GM12878 (cell line): ENCODE measurements at regions not wholly inside any gene's neighbourhood (a gene's known extent, or its start where the extent isn't known, plus 50 kb on each side); places are given as distances from the start of the nearest gene placed in this dataset.

Experiments
- ATAC-seq: fragments of 200-7000 bp; cut with Tn5 transposase; 3 replicates; pipeline ENCODE4 v1.9.1; 2020; ENCODE audit warnings: mild to moderate bottlenecking, moderate library complexity
- BruUV-seq: library from RNA; stranded (reverse); fragments of 400-500 nt; replicated peaks from 2 replicates; lab custom pipeline; 2021; lab: Mats Ljungman, UMichigan
- CTCF ChIA-PET: fragments of 300-600 bp; sonication (Branson Sonifier 250); formaldehyde crosslinking; extraction: SDS; loops from one replicate; lab custom pipeline; 2021; ENCODE audit warnings: inconsistent platforms; lab: Yijun Ruan, JAX
- POLR2A ChIA-PET: fragments of 350-600 bp; formaldehyde crosslinking; extraction: SDS; loops from one replicate; lab custom pipeline; 2021; ENCODE audit warnings: inconsistent platforms; lab: Charles Lee
- RAD21 ChIA-PET: fragments of 300-600 bp; sonication (Branson Sonifier 250); formaldehyde crosslinking; loops from one replicate; lab custom pipeline; 2023; ENCODE audit warnings: antibody characterized with exemption; ENCODE audit not compliant: unreplicated experiment; lab: Charles Lee
- SMC1A ChIA-PET: fragments of 300-600 bp; sonication (Branson Sonifier 250); formaldehyde crosslinking; loops from one replicate; lab custom pipeline; 2023; ENCODE audit not compliant: unreplicated experiment, uncharacterized antibody; lab: Charles Lee
- DNase-seq: peaks from one replicate; pipeline ENCODE4 v3.0.0-alpha.2; 2011; ENCODE audit warnings: low read depth, low spot score
- FAIRE-seq: peaks from 3 replicates; lab custom pipeline; 2011; peaks lifted over from hg19 to GRCh38; lab: Jason Lieb, UNC
- H2AFZ ChIP-seq: 2 replicates; pipeline ENCODE4 v1.6.0; 2011; ENCODE audit warnings: low read depth, low read length, control low read depth; ENCODE audit not compliant: control insufficient read depth
- H3K27ac ChIP-seq: 2 replicates; pipeline ENCODE4 v1.5.1; 2011; ENCODE audit warnings: control low read depth; ENCODE audit not compliant: control insufficient read depth, insufficient read depth
- H3K27me3 ChIP-seq, 2 experiments: replicated peaks in 1 of 2; 2 replicates each; pipeline versions ENCODE4 v1.6.0 to v1.6.1; 2011; ENCODE audit warnings: low read length in 1 of 2; ENCODE audit not compliant: control insufficient read depth in 2 of 2, insufficient read depth in 2 of 2
- H3K36me3 ChIP-seq, 2 experiments: 2 replicates each; pipeline ENCODE4 v1.5.1; 2011; ENCODE audit warnings: low read length in 1 of 2; ENCODE audit not compliant: control insufficient read depth in 2 of 2, insufficient read depth in 2 of 2
- H3K4me1 ChIP-seq: 2 replicates; pipeline ENCODE4 v1.6.1; 2011; ENCODE audit warnings: mild to moderate bottlenecking, low read length, moderate library complexity, mixed read lengths; ENCODE audit not compliant: control insufficient read depth, insufficient read depth
- H3K4me2 ChIP-seq: 2 replicates; pipeline ENCODE4 v1.6.0; 2011; ENCODE audit warnings: control low read depth; ENCODE audit not compliant: control insufficient read depth, insufficient read depth
- H3K4me3 ChIP-seq: fragments of 200-600 bp; sonication (generic); 2 replicates; pipeline ENCODE4 v1.5.1; 2016
- H3K79me2 ChIP-seq: 2 replicates; pipeline ENCODE4 v1.6.0; 2011; ENCODE audit warnings: low read length; ENCODE audit not compliant: control insufficient read depth, insufficient read depth
- H3K9ac ChIP-seq: 2 replicates; pipeline ENCODE4 v1.8.0; 2011; ENCODE audit warnings: low read length, control low read depth, mixed read lengths; ENCODE audit not compliant: control insufficient read depth, insufficient read depth
- H3K9me3 ChIP-seq: replicated peaks from 3 replicates; pipeline ENCODE4 v1.5.1; 2011; ENCODE audit warnings: mild to moderate bottlenecking, low read length; ENCODE audit not compliant: control insufficient read depth, insufficient read depth
- H4K20me1 ChIP-seq: 2 replicates; pipeline ENCODE4 v1.6.0; 2011; ENCODE audit not compliant: control insufficient read depth, insufficient read depth
- BMI1 ChIP-seq: fragments of 450-650 bp; IDR thresholded peaks from 2 replicates; pipeline ENCODE4 v1.6.1; 2016; ENCODE audit warnings: mild to moderate bottlenecking, moderate library complexity, borderline replicate concordance
- DPF2 ChIP-seq: fragments of 450-650 bp; IDR thresholded peaks from 2 replicates; pipeline ENCODE4 v1.6.1; 2017; ENCODE audit warnings: mild to moderate bottlenecking
- FOXM1 ChIP-seq: IDR thresholded peaks from 2 replicates; pipeline ENCODE4 v1.6.1; 2012; ENCODE audit warnings: low read depth, mild to moderate bottlenecking, inconsistent platforms, low read length, moderate library complexity
- IKZF1 ChIP-seq: fragments of 450-650 bp; conservative IDR thresholded peaks from 2 replicates; pipeline ENCODE4 v1.6.1; 2017; ENCODE audit warnings: antibody characterized with exemption, mild to moderate bottlenecking
- MTA3 ChIP-seq: IDR thresholded peaks from 2 replicates; pipeline ENCODE4 v1.6.1; 2012; ENCODE audit warnings: low read length, inconsistent platforms, borderline replicate concordance
- RBBP5 ChIP-seq: fragments of 200-600 bp; sonication (generic); conservative IDR thresholded peaks from 2 replicates; pipeline ENCODE4 v1.6.1; 2016
- YBX1 ChIP-seq: fragments of 450-650 bp; IDR thresholded peaks from 2 replicates; pipeline ENCODE4 v1.6.1; 2016; ENCODE audit warnings: antibody characterized with exemption
- ZBED1 ChIP-seq: IDR thresholded peaks from 2 replicates; pipeline ENCODE4 v1.6.1; 2016; ENCODE audit warnings: borderline replicate concordance
- ZBTB11 ChIP-seq: fragments of 450-650 bp; formaldehyde crosslinking; IDR thresholded peaks from 2 replicates; pipeline ENCODE4 v1.5.0; 2022; ENCODE audit warnings: mild to moderate bottlenecking, missing genetic modification characterization
- ZNF217 ChIP-seq: fragments of 450-650 bp; IDR thresholded peaks from 2 replicates; pipeline ENCODE4 v1.6.1; 2017; ENCODE audit warnings: antibody characterized with exemption, mild to moderate bottlenecking
- ZNF24 ChIP-seq: fragments of 450-650 bp; IDR thresholded peaks from 2 replicates; pipeline ENCODE4 v1.6.1; 2017; ENCODE audit warnings: antibody characterized with exemption, mild to moderate bottlenecking
- WGBS: methylation state at CpG from one replicate; pipeline ENCODE4 v1.1.6; 2016; ENCODE audit warnings: low lambda C conversion rate; ENCODE audit not compliant: insufficient replicate concordance, insufficient coverage; ENCODE audit errors: missing lambda C conversion rate; 5-methylcytosine and 5-hydroxymethylcytosine counted together
- in situ Hi-C: fragments of 300-500 bp; cut with MboI; formaldehyde crosslinking; loops from 9 replicates; pipeline ENCODE4 v1.14.3; 2018; ENCODE audit warnings: mixed read lengths
- intact Hi-C: fragments of 100-400 bp; cut with micrococcal nuclease; formaldehyde crosslinking; loops from one replicate; pipeline ENCODE4 v1.14.2; 2022; ENCODE audit not compliant: unreplicated experiment

DNA sequence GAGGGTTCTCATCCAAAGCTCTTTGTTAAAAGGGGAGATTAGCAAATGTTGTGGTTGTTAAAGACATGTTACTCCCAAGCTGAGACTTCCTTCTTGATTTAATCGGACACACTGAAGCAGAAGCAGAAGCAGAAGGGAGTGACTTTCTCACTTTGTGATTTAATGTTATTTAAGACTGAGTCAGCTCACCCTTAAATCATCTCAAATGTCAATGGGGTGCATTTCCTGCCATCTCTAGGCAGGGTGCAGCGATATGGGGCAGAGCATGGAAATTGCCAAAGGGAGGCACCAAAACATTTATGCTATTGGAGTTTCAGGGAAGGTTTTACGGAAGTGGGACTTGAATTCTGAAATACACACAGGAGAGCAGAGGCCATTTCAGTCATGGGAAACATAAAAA is 283.6 kb downstream of the ABCC12 start:
- no peak overlapping the region for H3K9ac ChIP-seq
- H3K4me1 ChIP-seq: no peaks in the 10 kb centered on the region
- intact Hi-C loops (loop anchor here (5.0 kb wide), 1 partner anchor 285 kb away; the partner anchor contains the start of gene ABCC12), in situ Hi-C loops (no loop called here)
- H3K27me3 ChIP-seq: no peaks in the 10 kb centered on the region
- H3K27ac ChIP-seq: no peak overlapping the region
- no peak overlapping the region for H2AFZ ChIP-seq
- H3K4me2 ChIP-seq: no peak overlapping the region
- FAIRE-seq: no peak
- 13% methylated on average over 3 of the region's 3 CpGs for WGBS
- no peak overlapping the region for H3K4me3 ChIP-seq
- H3K79me2 ChIP-seq: no peaks in the 10 kb centered on the region
- no peak for DNase-seq
- RAD21 ChIA-PET: interaction anchor here (0.8 to 1.4 kb wide), 3 partner anchors 183 to 292 kb away, joined by 3 read pairs; no protein-coding TSS in a partner anchor
- no peak for ATAC-seq
- TF ChIP-seq ZNF24 (no peak), ZNF217 (no peak), BMI1 (no peak), IKZF1 (no peak), FOXM1 (no peak), DPF2 (no peak), ZBTB11 (CRISPR knock-in tag) (no peak), MTA3 (no peak), ZBED1 (no peak), RBBP5 (no peak), YBX1 (no peak)
- no peaks in the 10 kb centered on the region for H4K20me1 ChIP-seq
- SMC1A ChIA-PET: interaction anchor here (0.6 to 1.2 kb wide), 3 partner anchors 240 to 284 kb away, joined by 3 read pairs; no protein-coding TSS in a partner anchor
- H3K9me3 ChIP-seq: no peaks in the 10 kb centered on the region; the same call in 2 of the 3 replicates
- POLR2A ChIA-PET: no interaction called here
- H3K36me3 ChIP-seq: no peaks in the 10 kb centered on the region
- BruUV-seq: no TSS peak
- CTCF ChIA-PET: interaction anchor here (0.8 to 5.9 kb wide), 5 partner anchors 9 to 731 kb away, joined by 3 to 54 read pairs (median 4); no protein-coding TSS in a partner anchor
